HG02970 (cell line): ENCODE measurements at regions not wholly inside any gene's neighbourhood (a gene's known extent, or its start where the extent isn't known, plus 50 kb on each side); places are given as distances from the start of the nearest gene placed in this dataset.

Source experiments
- ATAC-seq: cut with Tn5 transposase; IDR thresholded peaks from one replicate; pipeline ENCODE4 v1.9.1; 2021; ENCODE audit warnings: mild to moderate bottlenecking, moderate library complexity, moderate number of reproducible peaks; ENCODE audit not compliant: unreplicated experiment, low FRiP score

DNA sequence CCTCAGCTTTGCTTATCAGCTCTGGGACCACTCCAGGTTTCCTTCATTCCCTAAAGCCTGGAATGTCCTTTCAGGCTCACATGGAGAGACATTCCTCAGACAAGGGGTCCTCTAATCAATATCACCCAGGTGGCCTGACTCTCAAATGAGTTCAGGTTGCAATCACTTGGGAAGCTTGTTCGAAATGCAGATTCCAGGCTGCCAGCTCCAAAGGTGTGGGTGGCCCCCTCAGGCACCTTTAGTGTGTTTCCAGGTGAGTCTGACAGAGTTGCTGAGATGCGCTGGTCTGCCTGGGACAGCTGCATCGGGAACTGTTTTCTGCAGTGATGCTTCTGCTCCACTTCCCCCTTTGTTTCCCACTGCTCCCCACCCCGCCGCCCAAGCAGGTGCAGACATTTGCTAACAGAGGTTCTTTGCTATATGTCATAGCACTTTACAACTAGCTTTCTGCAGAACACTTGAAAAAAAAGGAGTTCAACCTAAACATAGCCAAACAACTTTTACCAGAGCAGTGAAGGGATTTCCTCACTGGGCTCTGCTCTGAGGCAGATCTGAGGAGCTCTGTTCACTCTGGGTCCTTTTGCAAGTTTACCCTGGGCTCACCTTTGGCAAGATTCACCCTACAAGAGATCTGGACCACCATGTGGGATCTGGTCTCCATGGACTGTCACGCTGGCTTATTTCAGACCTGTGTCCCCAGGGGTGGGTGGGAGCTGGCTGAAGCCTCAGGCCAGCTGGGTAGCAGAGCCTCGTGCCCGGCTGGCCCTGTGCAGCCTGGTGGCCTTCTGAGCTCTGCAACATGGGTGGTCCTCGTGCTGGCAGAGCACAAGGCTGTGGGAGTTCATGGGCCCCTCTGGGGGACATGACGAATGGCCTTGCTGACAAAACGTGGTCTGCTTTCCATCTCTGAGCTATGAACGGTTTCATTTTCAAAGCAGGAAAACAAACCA, 539.6 kb downstream of the CCDC171 start:
- ATAC-seq: no peak

DNA sequence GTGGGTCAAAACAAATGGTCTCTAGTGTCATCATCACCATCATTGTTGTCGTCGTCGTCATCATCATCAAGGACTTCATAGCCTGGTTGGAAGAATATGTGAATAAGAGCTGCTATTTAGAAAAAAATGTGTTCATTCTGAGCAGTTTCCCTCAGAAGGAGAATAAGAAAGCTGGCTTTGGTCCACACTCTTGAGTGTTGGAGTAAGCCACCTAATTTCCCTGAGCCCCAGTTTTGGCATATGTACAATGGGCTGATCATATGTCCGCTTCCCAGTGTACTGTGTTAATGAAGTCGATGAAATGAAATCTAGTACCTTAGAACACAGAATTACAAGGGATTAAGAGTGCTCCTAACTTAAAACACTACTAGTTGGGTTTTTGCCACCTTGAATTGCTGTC, 545.5 kb downstream of the CCDC171 start:
- ATAC-seq: no peak

DNA sequence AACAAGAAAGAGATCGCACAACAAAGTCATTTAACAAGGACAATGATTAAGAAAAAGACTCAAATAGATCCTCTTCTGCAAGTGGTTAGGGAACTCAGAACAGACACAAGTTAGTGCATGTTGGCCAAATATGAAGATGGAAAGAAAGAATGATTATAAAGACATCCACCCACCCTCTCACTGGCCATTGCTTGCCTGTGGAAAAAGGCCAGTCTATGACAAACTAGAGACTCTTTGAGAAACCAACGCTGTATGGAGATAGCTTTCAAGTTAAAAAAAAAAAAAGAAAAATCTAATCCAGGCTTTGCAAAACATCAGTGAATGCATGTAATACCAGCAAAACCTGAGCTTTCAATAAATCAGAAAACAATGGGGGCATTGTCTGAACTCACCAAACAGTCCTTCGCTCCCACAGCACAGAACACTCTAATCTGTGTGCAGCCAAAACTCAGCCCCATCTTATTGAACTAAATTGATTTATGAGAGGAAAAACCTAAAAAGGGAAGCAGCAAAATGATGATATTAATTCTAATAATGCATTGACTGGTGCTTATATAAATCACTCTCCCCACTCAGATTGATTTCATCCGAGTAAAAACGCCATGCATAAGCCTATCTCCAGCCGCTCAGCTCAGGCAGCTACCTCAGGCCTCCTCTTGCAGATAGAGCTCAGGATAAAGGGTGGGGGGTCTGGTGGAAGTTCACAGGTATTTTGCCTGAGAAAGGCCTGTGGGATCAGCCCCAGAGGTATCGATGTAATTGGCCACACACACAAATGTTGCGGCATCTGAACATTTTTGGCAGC, 547.1 kb downstream of the CCDC171 start:
- ATAC-seq: no peak

DNA sequence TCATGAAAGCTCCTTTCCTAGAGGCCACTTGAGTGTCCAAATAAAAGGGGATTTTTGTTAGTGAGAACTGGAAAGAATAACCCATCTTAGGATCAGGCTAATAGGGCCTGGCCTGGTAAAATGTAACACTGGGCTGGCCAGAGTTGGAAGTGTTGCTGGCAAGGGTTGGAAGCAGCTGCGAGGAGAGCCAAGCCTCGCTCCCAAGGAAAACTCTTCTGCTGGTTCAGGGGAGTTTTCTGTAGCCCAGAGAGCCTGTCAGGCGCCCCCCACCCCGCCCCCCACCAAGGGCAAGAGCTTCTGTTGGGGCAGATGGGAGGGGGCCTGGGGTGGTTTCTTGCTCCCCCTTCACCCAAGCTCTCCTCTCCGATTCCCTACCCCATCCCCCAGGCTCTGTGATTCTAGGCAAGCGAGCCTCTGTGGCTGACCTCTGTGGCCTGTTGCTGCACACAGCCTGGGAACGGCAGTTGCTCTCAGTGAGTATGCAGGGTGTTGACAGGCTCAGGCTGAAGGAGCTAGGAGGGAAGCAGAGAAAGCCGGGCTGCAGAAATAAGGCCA, 547.8 kb downstream of the CCDC171 start:
- no peak for ATAC-seq

DNA sequence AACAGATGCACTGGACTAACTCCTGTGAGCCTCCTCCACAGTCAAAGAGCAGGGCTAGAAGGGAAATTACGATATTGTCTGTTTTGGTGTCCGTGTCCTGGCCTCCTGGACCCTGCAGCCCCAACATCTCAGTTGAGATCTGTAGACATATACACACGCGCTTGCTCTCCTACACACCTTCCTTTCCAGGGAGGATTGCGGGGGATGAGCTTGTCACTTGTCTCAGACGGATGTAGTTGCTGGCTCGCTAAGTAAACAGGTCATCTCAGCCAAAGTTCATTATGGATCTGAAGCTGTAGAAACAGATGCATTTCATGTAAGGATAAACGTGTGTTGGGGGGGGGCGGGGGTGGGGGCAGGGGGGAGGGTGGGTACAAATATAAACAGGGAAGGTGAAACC, 549.3 kb downstream of the CCDC171 start:
- ATAC-seq: no peak

DNA sequence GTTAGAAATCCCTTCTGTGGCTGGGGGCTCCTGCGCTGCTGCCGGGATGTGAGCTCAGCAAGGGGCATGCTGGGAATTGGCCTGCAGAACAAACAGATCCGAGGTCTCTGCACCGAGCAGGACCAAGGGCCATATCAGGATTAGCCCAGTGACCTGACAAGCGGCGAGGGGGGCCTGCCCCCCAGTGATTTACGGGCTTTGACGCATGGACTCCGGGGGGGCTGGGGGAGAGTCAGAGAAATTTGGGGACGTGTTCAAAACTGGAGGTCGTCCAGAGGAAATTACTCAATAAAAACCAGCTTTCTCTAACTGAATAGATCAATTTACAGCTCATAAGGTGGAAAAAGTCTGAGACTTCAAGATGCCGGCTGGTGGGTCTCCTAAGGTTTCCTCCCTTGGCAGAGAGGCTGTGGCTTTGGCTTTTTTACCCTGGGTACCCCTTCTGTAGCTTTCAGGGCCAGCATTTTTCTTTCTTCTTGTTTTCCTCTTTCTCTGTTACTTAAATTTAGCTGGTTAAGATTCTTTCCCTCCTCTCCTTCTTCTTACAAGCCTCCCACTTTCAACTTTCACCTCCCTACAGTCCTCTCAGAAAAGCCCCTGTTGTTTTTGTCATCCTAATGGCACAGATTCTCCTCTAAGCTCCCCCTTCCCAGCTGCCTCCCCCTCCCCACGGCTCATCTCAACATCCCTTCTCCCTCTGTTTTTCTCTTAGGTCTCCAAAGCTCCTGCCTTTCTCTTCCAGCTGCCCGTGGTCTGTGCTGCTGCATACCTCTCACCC, 551.0 kb downstream of the CCDC171 start:
- ATAC-seq: no peak

DNA sequence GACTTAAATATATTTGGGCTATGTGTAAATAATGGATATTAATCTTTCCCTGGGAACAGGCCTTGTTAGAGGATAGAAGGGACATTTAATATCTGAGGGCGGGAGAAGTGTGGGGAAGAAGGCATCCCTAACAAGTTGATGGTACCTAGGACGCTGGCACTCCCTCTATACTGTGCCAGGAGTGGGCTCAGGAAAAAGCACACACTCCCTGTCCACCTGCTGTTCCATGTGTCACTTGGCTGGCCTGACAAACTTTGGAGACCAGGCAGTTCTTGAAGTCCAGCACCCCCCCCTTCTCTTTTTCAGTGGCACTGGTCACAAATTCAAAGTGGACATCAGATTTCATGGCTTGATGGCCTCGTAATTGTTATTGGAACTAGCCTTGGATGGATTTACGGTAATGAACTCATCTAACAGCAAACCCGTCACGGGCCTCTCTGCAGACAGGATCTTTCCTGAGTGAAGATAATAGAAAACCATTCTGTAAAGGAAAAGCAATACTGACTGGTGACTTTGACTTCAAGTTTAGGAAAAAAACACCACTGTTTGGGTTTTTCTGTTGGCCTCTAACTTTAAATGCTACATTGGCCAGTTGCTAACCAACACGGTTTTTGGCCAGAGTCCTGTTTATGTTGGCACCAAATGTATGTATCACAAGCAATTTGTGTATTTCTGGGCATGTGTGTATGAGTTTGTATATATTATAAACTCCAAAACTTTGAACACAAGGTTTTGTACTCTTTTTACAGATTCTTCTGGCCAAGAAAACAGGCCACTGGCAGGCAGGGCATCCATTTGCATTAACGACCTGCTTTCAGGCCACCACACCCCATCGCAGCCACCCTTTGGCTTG, 552.6 kb downstream of the CCDC171 start:
- no peak for ATAC-seq

DNA sequence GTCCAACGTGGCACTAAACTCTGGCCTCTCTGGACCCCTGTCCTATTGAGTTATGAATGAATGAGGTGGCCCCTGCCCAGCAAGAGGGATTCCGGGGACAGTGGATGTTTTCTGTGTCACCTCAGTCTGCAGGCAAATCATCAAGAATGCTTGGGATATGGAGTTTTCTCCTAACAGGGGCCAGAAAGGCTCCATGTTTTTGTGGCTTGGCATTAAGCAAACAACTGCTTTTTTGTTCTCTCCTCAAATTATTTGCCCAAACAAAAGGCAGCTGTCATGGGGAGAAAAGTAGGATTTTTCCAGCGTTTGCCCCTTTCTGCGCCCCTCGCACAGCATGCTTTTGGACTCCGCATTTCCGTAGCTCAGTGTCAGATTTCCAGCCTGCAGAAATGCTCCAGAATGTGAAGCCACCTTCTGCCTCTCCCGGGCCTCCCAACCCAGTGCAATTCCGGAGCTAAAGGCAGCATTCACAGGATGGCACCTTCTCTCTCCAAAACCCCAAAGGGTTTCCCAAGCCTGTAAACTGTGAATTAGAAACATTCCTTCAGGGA, 553.3 kb downstream of the CCDC171 start:
- ATAC-seq: no peak

DNA sequence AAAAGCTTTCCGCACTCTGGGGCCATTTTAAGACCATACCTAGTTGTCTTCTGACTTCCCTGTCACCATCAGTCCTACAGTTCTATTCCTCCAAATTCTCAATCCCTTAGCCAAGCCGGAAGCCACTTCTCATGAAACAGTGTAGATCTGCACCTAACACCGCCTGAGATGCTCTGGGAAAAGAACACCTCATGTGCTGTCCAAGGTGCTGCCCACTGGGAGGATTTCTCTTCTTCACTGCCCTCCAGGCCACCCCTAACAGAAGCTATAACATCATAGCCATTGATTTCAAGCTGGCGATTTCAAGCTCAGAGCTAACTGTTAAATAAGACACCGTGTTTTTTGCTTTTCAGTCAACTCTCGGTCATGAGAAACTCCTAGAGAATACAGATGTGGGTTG, 559.3 kb downstream of the CCDC171 start:
- ATAC-seq: no peak

DNA sequence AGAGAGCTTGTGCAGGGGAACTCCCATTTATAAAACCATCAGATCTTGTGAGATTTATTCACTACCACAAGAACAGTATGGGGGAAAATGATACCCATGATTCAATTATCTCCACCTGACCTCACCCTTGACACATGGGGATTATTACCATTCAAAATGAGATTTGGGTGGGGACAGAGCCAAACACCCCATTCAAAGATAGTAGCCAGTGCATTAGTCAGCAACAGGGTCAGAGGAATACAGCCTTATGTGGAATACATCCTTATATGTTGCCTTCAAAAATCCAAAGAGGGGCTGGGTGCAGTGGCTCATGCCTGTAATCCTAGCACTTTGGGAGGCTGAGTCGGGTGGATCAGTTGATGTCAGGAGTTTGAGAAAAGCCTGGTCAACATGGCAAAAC, 563.2 kb downstream of the CCDC171 start:
- no peak for ATAC-seq

DNA sequence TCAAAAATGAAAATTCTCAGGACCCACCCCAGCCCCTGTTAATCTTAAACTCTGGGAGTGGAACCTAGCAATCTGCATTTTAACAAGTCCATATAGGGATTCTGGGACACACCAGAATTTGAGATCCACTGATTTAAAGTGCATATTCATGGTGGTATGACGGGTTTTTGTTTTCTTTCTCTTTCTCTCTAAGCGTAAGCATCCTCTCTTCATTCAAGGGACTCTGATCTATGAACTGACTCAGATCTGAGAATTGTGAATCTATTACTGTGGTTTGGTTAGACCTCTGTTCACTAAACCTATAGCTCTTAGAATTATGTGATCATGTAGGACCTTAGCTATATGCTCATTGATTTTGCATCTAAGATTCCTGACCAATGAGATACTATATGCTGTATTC, 565.2 kb downstream of the CCDC171 start:
- no peak for ATAC-seq

DNA sequence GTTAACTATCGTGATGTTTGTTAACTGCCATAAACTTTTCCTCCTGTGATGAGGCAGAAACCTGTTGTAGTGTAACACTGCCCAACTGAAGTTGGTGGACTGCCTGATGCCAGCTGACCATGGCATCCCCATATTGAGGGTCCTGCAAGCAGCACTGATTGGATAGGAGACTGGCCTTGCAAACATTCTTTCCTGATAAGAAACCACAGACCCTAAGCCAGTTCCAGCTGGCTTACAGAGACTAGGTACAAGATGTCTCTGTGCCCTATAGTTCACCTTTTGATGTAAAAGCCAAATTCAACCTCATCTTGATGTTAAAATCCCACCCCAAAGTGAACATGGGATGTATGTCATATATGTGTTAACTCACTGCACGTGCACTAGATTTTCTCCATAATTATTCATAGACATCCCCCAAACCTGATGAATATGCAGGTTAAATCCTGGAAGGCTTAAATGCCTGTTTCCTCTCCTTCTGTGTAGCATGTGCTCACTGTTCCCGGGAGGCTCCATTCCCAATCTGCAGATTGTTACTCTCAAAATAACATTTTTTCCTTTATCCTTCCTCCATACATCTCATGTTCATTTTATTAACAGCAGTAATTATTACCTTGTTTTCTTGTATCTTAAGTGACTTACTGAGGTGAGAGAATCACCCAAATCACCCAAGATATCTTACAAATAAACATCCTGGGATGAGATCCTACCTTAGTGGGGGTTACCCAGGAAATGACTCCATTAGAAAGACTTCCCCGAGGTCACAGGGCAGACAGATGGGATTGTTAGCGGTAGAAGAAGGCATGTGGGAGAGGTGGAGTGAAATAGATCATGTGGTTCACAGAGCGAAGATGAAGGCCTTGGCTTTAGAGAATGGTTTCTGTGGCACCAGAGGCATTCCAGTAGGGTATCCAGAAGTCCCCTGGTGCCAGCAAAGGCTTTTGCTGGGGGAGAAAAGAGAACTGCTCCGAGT, 566.7 kb downstream of the CCDC171 start:
- no peak for ATAC-seq

DNA sequence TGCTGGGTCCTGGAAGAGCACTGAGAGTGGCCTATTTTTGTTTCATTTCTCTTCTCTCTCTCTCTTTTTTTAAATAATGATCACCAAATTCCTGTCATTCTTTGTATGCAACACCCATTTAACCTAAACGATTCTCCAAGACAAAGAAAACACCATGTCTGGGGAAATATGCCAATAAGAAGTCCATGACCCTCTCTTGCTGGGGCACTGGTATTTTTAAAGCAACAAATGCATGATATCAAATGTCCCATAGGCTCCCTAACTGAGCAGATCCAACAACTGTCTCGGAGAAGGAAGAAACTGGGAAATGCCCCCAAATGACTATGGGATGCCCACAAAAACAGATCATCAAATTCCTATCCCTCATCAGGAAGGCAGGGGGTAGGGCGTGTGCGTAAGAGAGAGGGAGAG, 567.4 kb downstream of the CCDC171 start:
- no peak for ATAC-seq

DNA sequence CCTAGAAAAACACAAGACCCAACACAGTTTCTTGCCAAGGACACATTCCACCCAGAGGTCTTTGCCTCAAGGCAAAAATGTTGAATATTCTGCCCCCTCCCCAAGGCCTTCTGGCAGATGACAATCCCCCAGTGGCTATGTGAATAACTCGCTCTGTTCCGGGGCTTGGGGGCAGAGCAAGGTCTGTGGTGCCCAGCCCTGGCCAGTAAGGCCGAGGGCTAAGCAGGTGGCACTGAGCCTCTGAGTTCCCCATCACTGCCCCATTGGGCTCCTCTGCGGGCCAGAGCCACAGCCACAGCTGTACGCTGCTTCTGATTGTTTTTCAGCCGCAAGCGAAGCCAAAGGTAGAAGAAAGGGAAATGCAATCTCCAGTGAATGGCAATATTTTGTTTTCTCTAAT, 567.9 kb downstream of the CCDC171 start:
- ATAC-seq: no peak

DNA sequence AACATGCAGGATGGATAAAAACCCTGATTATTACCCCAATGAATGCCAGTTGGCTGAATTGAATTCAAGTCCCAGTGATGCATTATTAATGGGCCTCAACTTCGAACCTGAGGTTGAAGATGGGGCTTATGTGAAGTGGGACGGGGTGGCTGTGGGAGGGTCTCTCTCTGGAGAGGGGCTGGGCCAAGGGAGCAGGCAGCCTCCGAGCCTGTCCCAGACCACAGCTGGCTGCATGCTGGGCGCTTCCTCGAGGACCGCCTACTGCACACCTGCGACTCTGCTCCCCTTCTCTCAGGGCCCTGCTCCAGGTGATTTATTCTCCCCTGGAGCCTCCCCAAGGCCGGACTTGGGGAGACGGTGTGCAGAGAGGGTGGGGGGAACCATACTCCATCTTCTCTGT, 568.3 kb downstream of the CCDC171 start:
- ATAC-seq: no peak

DNA sequence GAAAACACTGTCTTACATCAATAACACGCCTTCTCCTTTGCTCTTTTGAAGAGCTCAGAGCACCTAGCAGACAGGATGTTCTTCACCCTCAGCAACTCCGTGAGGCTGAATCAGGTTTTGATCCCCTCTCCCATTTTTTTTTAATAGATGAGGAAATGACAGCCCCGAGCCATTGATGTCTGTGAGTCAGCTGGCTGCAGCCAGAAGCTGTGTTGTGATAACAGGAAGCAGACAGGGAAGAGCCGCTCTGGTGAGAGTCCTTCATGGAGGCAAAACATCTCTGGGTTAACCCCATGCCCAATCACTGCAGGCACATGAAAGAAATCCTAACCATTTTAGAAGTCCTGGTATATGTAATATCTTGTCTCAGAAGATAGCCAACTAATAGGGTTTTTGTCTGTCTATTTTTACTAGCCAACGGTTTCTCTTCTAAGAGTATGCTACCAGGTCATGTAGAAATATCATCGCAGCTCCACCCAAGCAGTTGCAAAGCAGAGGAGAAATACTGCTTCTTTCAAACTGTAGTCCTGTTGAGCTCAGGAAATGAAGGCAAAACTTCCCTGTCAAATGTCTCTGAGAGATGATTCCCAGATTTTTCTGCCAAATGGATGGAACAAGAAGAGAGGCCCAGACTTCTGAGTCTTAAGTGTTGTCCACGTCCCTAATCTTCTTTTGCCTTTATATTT, 568.9 kb downstream of the CCDC171 start:
- ATAC-seq: no peak

DNA sequence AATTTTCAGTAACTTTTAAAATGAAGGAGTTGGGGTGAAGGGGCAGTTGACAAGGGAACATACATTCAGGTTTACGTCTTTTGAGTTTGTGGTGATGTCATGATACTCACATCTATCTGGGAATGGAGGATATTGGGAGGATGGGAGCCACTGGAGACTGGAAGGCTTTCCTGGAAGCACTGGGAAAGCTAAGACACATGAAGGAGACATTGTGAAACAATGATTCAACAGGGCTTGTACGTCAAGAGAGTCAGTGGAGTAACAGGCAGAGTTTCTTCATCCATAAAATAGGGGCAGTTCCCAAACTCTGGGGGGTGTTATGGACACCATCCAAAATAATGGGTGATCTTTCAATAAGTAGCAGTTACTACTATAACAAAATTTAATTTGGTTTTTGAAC, 572.8 kb downstream of the CCDC171 start:
- no peak for ATAC-seq

DNA sequence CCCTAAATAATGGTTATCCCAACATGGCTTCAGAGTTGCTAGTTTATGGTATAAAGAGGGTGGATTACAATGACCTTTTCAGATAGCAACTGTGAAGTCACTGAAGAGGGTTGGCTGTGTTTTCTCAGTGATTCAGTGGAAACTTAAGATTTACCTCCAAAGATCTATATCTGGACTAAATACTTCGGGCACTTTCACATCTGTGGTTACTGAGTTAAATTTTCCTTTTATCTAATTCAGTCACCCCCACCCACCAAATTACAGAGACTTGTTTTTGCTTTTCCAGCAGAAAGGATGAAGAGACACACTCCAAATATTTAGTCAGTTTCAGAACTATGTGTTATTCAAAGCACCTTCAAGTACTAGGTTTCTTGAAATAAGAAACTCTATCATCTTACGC, 573.2 kb downstream of the CCDC171 start:
- ATAC-seq: no peak
